HepG2 (cell line): ENCODE measurements at regions not wholly inside any gene's neighbourhood (a gene's known extent, or its start where the extent isn't known, plus 50 kb on each side); places are given as distances from the start of the nearest gene placed in this dataset.

Source experiments
- BRF2 ChIP-seq: sonication (generic); formaldehyde crosslinking; IDR thresholded peaks from 2 replicates; pipeline ENCODE4 v1.8.1; 2022; ENCODE audit warnings: mild to moderate bottlenecking, missing genetic modification reagents
- ISL2 ChIP-seq: sonication (generic); formaldehyde crosslinking; IDR thresholded peaks from 2 replicates; pipeline ENCODE4 v1.5.0; 2020; ENCODE audit warnings: missing genetic modification reagents
- KLF16 ChIP-seq, 2 experiments: sonication (generic) in 1 of 2; formaldehyde crosslinking in 1 of 2; IDR thresholded peaks; 2 replicates each; pipeline versions ENCODE4 v1.6.1 to v1.8.0; 2016 to 2023; ENCODE audit warnings: missing genetic modification reagents in 2 of 2, missing compliant biosample characterization in 1 of 2
- MYNN ChIP-seq: sonication (generic); formaldehyde crosslinking; IDR thresholded peaks from 2 replicates; pipeline ENCODE4 v1.4.0; 2020; ENCODE audit warnings: mild to moderate bottlenecking, low read depth, missing genetic modification reagents

- TF ChIP-seq MYNN (CRISPR knock-in tag) (no peak), KLF16 (CRISPR knock-in tag; IDR thresholded peaks at IDR 0.05) (no peak), BRF2 (no peak), ISL2 (CRISPR knock-in tag) (no peak)
Observed at GRCh38 chr2:186423481-186423880, 62.6 kb upstream of the ZC3H15 start.
